ENCODE measurements at regions not wholly inside any gene's neighbourhood (a gene's known extent, or its start where the extent isn't known, plus 50 kb on each side); places are given as distances from the start of the nearest gene placed in this dataset.

GRCh38 chr3:170701696-170702678 lies 116.1 kb upstream of the SLC7A14 start:
- TF ChIP-seq CTCF (conservative IDR thresholded peaks at IDR 0.05; ENCODE audit: low read depth, low read length) = no peak
- no peak for DNase-seq (ENCODE audit: low read depth)
- no peak overlapping the region for H3K4me3 ChIP-seq (ENCODE audit: low read depth, low read length)

GRCh38 chr3:170700054-170700404 lies 114.2 kb upstream of the SLC7A14 start:
- no peak for TF ChIP-seq CTCF (conservative IDR thresholded peaks at IDR 0.05; ENCODE audit: low read depth, low read length)
- DNase-seq (ENCODE audit: low read depth) = no peak
- H3K4me3 ChIP-seq (ENCODE audit: low read depth, low read length) = no peak overlapping the region

GRCh38 chr3:170699158-170700053 lies 113.5 kb upstream of the SLC7A14 start:
- DNase-seq (ENCODE audit: low read depth) = no peak
- H3K4me3 ChIP-seq (ENCODE audit: low read depth, low read length) = no peak overlapping the region
- TF ChIP-seq CTCF (conservative IDR thresholded peaks at IDR 0.05; ENCODE audit: low read depth, low read length) = no peak

- H3K4me3 ChIP-seq (ENCODE audit: low read depth, low read length) = no peak overlapping the region
- no peak for TF ChIP-seq CTCF (conservative IDR thresholded peaks at IDR 0.05; ENCODE audit: low read depth, low read length)
- DNase-seq (ENCODE audit: low read depth) = no peak
Measured at GRCh38 chr3:170697908-170698307, 112.0 kb upstream of the SLC7A14 start.

- H3K4me3 ChIP-seq (ENCODE audit: low read depth, low read length) = no peak overlapping the region
- no peak for DNase-seq (ENCODE audit: low read depth)
- TF ChIP-seq CTCF (conservative IDR thresholded peaks at IDR 0.05; ENCODE audit: low read depth, low read length) = no peak
Measured at GRCh38 chr3:170697131-170697530, 111.3 kb upstream of the SLC7A14 start.

- H3K4me3 ChIP-seq (ENCODE audit: low read depth, low read length) = no peak overlapping the region
- no peak for TF ChIP-seq CTCF (conservative IDR thresholded peaks at IDR 0.05; ENCODE audit: low read depth, low read length)
- DNase-seq (ENCODE audit: low read depth) = no peak
Measured at GRCh38 chr3:170695486-170696064, 109.7 kb upstream of the SLC7A14 start.
